GM12878 (cell line): ENCODE measurements at regions not wholly inside any gene's neighbourhood (a gene's known extent, or its start where the extent isn't known, plus 50 kb on each side); places are given as distances from the start of the nearest gene placed in this dataset.

Experiments
- ATAC-seq: fragments of 200-7000 bp; cut with Tn5 transposase; 3 replicates; pipeline ENCODE4 v1.9.1; 2020; ENCODE audit warnings: mild to moderate bottlenecking, moderate library complexity
- BruUV-seq: library from RNA; stranded (reverse); fragments of 400-500 nt; replicated peaks from 2 replicates; lab custom pipeline; 2021; lab: Mats Ljungman, UMichigan
- CTCF ChIA-PET: fragments of 300-600 bp; sonication (Branson Sonifier 250); formaldehyde crosslinking; extraction: SDS; loops from one replicate; lab custom pipeline; 2021; ENCODE audit warnings: inconsistent platforms; lab: Yijun Ruan, JAX
- POLR2A ChIA-PET: fragments of 350-600 bp; formaldehyde crosslinking; extraction: SDS; loops from one replicate; lab custom pipeline; 2021; ENCODE audit warnings: inconsistent platforms; lab: Charles Lee
- RAD21 ChIA-PET: fragments of 300-600 bp; sonication (Branson Sonifier 250); formaldehyde crosslinking; loops from one replicate; lab custom pipeline; 2023; ENCODE audit warnings: antibody characterized with exemption; ENCODE audit not compliant: unreplicated experiment; lab: Charles Lee
- SMC1A ChIA-PET: fragments of 300-600 bp; sonication (Branson Sonifier 250); formaldehyde crosslinking; loops from one replicate; lab custom pipeline; 2023; ENCODE audit not compliant: unreplicated experiment, uncharacterized antibody; lab: Charles Lee
- DNase-seq: peaks from one replicate; pipeline ENCODE4 v3.0.0-alpha.2; 2011; ENCODE audit warnings: low read depth, low spot score
- FAIRE-seq: peaks from 3 replicates; lab custom pipeline; 2011; peaks lifted over from hg19 to GRCh38; lab: Jason Lieb, UNC
- H2AFZ ChIP-seq: 2 replicates; pipeline ENCODE4 v1.6.0; 2011; ENCODE audit warnings: low read depth, low read length, control low read depth; ENCODE audit not compliant: control insufficient read depth
- H3K27ac ChIP-seq: 2 replicates; pipeline ENCODE4 v1.5.1; 2011; ENCODE audit warnings: control low read depth; ENCODE audit not compliant: control insufficient read depth, insufficient read depth
- H3K27me3 ChIP-seq, 2 experiments: replicated peaks in 1 of 2; 2 replicates each; pipeline versions ENCODE4 v1.6.0 to v1.6.1; 2011; ENCODE audit warnings: low read length in 1 of 2; ENCODE audit not compliant: control insufficient read depth in 2 of 2, insufficient read depth in 2 of 2
- H3K36me3 ChIP-seq, 2 experiments: 2 replicates each; pipeline ENCODE4 v1.5.1; 2011; ENCODE audit warnings: low read length in 1 of 2; ENCODE audit not compliant: control insufficient read depth in 2 of 2, insufficient read depth in 2 of 2
- H3K4me1 ChIP-seq: 2 replicates; pipeline ENCODE4 v1.6.1; 2011; ENCODE audit warnings: mild to moderate bottlenecking, low read length, moderate library complexity, mixed read lengths; ENCODE audit not compliant: control insufficient read depth, insufficient read depth
- H3K4me2 ChIP-seq: 2 replicates; pipeline ENCODE4 v1.6.0; 2011; ENCODE audit warnings: control low read depth; ENCODE audit not compliant: control insufficient read depth, insufficient read depth
- H3K4me3 ChIP-seq: fragments of 200-600 bp; sonication (generic); 2 replicates; pipeline ENCODE4 v1.5.1; 2016
- H3K79me2 ChIP-seq: 2 replicates; pipeline ENCODE4 v1.6.0; 2011; ENCODE audit warnings: low read length; ENCODE audit not compliant: control insufficient read depth, insufficient read depth
- H3K9ac ChIP-seq: 2 replicates; pipeline ENCODE4 v1.8.0; 2011; ENCODE audit warnings: low read length, control low read depth, mixed read lengths; ENCODE audit not compliant: control insufficient read depth, insufficient read depth
- H3K9me3 ChIP-seq: replicated peaks from 3 replicates; pipeline ENCODE4 v1.5.1; 2011; ENCODE audit warnings: mild to moderate bottlenecking, low read length; ENCODE audit not compliant: control insufficient read depth, insufficient read depth
- H4K20me1 ChIP-seq: 2 replicates; pipeline ENCODE4 v1.6.0; 2011; ENCODE audit not compliant: control insufficient read depth, insufficient read depth
- ETV6 ChIP-seq, 2 experiments: fragments of 450-650 bp in 1 of 2; IDR thresholded peaks in 1 of 2; conservative IDR thresholded peaks in 1 of 2; 2 replicates each; pipeline ENCODE4 v1.6.1; 2014; ENCODE audit warnings: antibody characterized with exemption in 1 of 2, borderline replicate concordance in 1 of 2, low read depth in 1 of 2, mild to moderate bottlenecking in 1 of 2, moderate library complexity in 1 of 2
- HDGF ChIP-seq: fragments of 450-650 bp; IDR thresholded peaks from 2 replicates; pipeline ENCODE4 v1.6.1; 2016; ENCODE audit warnings: antibody characterized with exemption
- MXI1 ChIP-seq: fragments of 150-350 bp; IDR thresholded peaks from 2 replicates; pipeline ENCODE4 v1.6.1; 2011; ENCODE audit warnings: low read depth, mild to moderate bottlenecking, inconsistent platforms, low read length, improper control_type of control experiment
- NFYB ChIP-seq: IDR thresholded peaks from 2 replicates; pipeline ENCODE4 v1.6.1; 2011; ENCODE audit warnings: low read depth, mild to moderate bottlenecking, low read length, improper control_type of control experiment, moderate library complexity; ENCODE audit not compliant: insufficient read depth
- RUNX3 ChIP-seq: IDR thresholded peaks from 2 replicates; pipeline ENCODE4 v1.6.1; 2012; ENCODE audit warnings: low read length, inconsistent platforms
- SPI1 ChIP-seq: IDR thresholded peaks from 2 replicates; pipeline ENCODE4 v1.6.1; 2011; ENCODE audit warnings: low read depth, mild to moderate bottlenecking, low read length, moderate library complexity, borderline replicate concordance; ENCODE audit not compliant: insufficient read depth
- WGBS: methylation state at CpG from one replicate; pipeline ENCODE4 v1.1.6; 2016; ENCODE audit warnings: low lambda C conversion rate; ENCODE audit not compliant: insufficient replicate concordance, insufficient coverage; ENCODE audit errors: missing lambda C conversion rate; 5-methylcytosine and 5-hydroxymethylcytosine counted together
- in situ Hi-C: fragments of 300-500 bp; cut with MboI; formaldehyde crosslinking; loops from 9 replicates; pipeline ENCODE4 v1.14.3; 2018; ENCODE audit warnings: mixed read lengths
- intact Hi-C: fragments of 100-400 bp; cut with micrococcal nuclease; formaldehyde crosslinking; loops from one replicate; pipeline ENCODE4 v1.14.2; 2022; ENCODE audit not compliant: unreplicated experiment
- TF ChIP-seq, protein P1 (sequence below): fragments of 450-650 bp; IDR thresholded peaks from 2 replicates; pipeline ENCODE4 v1.6.1; 2018; ENCODE audit warnings: borderline replicate concordance, mild to moderate bottlenecking; ENCODE audit not compliant: partially characterized antibody

DNA sequence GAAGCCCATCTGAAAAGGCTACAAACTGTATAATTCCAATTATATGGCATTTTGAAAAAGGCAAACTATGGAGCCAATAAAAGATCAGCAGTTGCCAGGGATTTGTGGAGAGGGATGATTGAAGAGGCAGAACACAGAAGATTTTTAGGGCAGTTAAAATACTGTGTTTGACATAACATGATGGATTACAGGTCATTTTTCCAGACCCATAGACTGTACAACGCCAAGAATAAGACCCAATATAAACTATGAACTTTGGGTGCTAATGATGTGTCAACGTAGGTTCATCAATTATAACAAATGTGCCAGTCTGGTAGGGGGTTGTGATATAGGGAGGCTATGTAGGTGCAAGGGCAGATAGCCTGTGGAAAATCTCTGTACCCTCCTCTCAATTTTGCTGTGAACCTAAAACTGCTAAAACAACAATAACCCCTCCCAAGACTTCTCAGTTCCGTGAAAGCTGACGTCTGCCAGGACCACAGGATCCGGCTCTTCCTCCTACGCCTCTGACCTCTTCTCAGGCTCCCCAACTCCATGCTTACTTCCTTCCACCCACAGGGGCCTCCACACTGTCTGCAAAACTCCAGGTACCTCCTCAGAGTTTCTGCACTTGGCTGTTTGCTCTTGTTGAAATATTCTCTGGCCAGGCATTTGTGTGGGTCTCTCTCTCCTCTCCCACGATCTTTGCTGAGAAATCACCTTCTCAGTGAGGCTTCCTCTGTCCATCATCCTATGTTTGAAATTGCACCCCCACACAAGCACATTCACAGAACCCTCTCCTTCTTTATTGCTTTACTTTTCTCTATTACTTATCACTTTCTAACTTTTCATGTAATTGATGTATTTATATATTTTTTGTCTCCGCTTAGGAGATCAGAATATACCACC, 131.4 kb downstream of the BBS10 start:
- 42% methylated on average over 8 of the region's 8 CpGs for WGBS
- no peak for DNase-seq
- POLR2A ChIA-PET = no interaction called here
- RAD21 ChIA-PET = no interaction called here
- H3K36me3 ChIP-seq = no peaks in the 10 kb centered on the region
- no peak overlapping the region for H3K27ac ChIP-seq
- no peak for FAIRE-seq
- no peak overlapping the region for H3K4me2 ChIP-seq
- no peak for ATAC-seq
- BruUV-seq = no TSS peak
- no peak overlapping the region for H3K4me3 ChIP-seq
- no peaks in the 10 kb centered on the region for H3K4me1 ChIP-seq
- H3K9me3 ChIP-seq = no peaks in the 10 kb centered on the region
- no peaks in the 10 kb centered on the region for H3K79me2 ChIP-seq
- H3K9ac ChIP-seq = no peak overlapping the region
- intact Hi-C loops (no loop called here), in situ Hi-C loops (no loop called here)
- H2AFZ ChIP-seq = no peak overlapping the region
- H3K27me3 ChIP-seq = no peaks in the 10 kb centered on the region
- no peak for TF ChIP-seq MXI1
- peak; percentile 38; the same call in 1 of the 2 replicates for TF ChIP-seq SPI1
- TF ChIP-seq, protein P1, sequence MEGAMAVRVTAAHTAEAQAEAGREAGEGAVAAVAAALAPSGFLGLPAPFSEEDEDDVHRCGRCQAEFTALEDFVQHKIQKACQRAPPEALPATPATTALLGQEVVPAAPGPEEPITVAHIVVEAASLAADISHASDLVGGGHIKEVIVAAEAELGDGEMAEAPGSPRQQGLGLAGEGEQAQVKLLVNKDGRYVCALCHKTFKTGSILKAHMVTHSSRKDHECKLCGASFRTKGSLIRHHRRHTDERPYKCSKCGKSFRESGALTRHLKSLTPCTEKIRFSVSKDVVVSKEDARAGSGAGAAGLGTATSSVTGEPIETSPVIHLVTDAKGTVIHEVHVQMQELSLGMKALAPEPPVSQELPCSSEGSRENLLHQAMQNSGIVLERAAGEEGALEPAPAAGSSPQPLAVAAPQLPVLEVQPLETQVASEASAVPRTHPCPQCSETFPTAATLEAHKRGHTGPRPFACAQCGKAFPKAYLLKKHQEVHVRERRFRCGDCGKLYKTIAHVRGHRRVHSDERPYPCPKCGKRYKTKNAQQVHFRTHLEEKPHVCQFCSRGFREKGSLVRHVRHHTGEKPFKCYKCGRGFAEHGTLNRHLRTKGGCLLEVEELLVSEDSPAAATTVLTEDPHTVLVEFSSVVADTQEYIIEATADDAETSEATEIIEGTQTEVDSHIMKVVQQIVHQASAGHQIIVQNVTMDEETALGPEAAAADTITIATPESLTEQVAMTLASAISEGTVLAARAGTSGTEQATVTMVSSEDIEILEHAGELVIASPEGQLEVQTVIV = no peak
- TF ChIP-seq RUNX3 = 0 out of 2 replicates have a peak, but pooled peaks have one; percentile 13
- TF ChIP-seq NFYB = no peak
- no peak for TF ChIP-seq ETV6 (conservative IDR thresholded peaks at IDR 0.05 in 1 of 2, IDR thresholded peaks at IDR 0.05 in 1 of 2; ENCODE audit: borderline replicate concordance in 1 of 2, low read depth in 1 of 2)
- no peak for TF ChIP-seq HDGF
- H4K20me1 ChIP-seq = no peaks in the 10 kb centered on the region
- CTCF ChIA-PET = no interaction called here
- SMC1A ChIA-PET = no interaction called here
